KMS-11 (cell line): ENCODE measurements at regions not wholly inside any gene's neighbourhood (a gene's known extent, or its start where the extent isn't known, plus 50 kb on each side); places are given as distances from the start of the nearest gene placed in this dataset.

Experiments used
- H2AFZ ChIP-seq: fragments of 200-600 bp; sonication (generic); 2 replicates; pipeline ENCODE4 v1.6.1; 2016; ENCODE audit warnings: antibody characterized with exemption, mixed run types, low read depth
- H3K27ac ChIP-seq: fragments of 200-600 bp; sonication (generic); 2 replicates; pipeline ENCODE4 v1.6.1; 2016; ENCODE audit warnings: mild to moderate bottlenecking, mixed run types
- H3K27me3 ChIP-seq: fragments of 200-600 bp; sonication (generic); 2 replicates; pipeline ENCODE4 v1.6.1; 2017; ENCODE audit warnings: mild to moderate bottlenecking, low read depth, mixed run types, moderate library complexity; ENCODE audit not compliant: insufficient read depth
- H3K36me3 ChIP-seq: fragments of 200-600 bp; sonication (generic); 2 replicates; pipeline ENCODE4 v1.6.1; 2017; ENCODE audit warnings: mild to moderate bottlenecking, mixed run types; ENCODE audit not compliant: insufficient read depth
- H3K4me1 ChIP-seq: fragments of 200-600 bp; sonication (generic); 2 replicates; pipeline ENCODE4 v1.6.1; 2016; ENCODE audit warnings: mild to moderate bottlenecking, low read depth, mixed run types; ENCODE audit not compliant: poor library complexity, severe bottlenecking
- H3K4me2 ChIP-seq: fragments of 200-600 bp; sonication (generic); 2 replicates; pipeline ENCODE4 v1.7.0; 2016; ENCODE audit warnings: mild to moderate bottlenecking, mixed run types
- H3K4me3 ChIP-seq: fragments of 200-600 bp; sonication (generic); IDR thresholded peaks from 2 replicates; pipeline ENCODE4 v1.6.1; 2017; ENCODE audit warnings: low read depth, low read length, mixed read lengths; ENCODE audit not compliant: insufficient read depth
- H3K79me2 ChIP-seq: fragments of 200-600 bp; sonication (generic); 2 replicates; pipeline ENCODE4 v1.6.1; 2016; ENCODE audit warnings: low read depth, mixed run types; ENCODE audit not compliant: insufficient read depth
- H3K9ac ChIP-seq: fragments of 200-600 bp; sonication (generic); 2 replicates; pipeline ENCODE4 v1.6.1; 2016; ENCODE audit warnings: mild to moderate bottlenecking, mixed run types
- H4K20me1 ChIP-seq: fragments of 200-600 bp; sonication (generic); 2 replicates; pipeline ENCODE4 v1.6.1; 2016; ENCODE audit warnings: mild to moderate bottlenecking, mixed run types; ENCODE audit not compliant: insufficient read depth
- TF ChIP-seq, protein P1 (sequence below): fragments of 200-600 bp; sonication (generic); conservative IDR thresholded peaks from 2 replicates; pipeline ENCODE4 v1.6.1; 2017; ENCODE audit warnings: low read depth, mild to moderate bottlenecking, antibody characterized with exemption, low read length, moderate library complexity, mixed read lengths

DNA sequence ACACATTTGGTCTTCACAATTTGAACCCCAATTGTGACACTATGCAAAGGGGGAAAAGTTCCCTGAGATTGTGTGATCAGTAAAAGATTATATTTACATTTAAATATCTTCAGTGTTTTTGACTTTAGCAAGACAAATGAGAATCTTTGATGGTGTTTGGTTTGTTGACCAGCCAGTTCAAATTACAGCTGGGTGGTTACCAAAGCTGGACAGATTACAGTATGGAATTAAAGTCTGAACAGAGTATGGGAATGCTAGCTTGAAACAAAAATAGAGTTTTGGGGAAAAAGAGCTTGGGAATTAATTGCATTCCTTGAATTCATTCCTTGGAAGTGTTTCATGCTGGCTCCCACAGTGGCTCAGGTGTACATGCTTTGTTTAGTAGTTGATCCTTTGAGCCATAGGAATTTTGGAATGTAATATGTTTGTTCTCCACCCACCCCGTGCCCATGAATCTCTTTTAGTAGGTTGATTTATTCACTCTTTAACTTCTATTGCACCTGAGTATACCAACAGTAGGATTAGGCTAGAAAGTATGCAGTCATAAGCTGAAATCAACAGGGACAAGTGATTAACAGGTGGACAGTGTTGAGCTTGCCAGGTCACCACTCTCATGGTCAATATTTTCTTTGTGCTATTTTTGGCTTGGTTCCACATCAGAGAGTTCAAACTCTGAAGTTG lies 81.1 kb upstream of the HELT start:
- peaks cover 14% of the 10 kb centered on the region for H3K4me1 ChIP-seq
- H4K20me1 ChIP-seq: no peaks in the 10 kb centered on the region
- no peak overlapping the region for H3K9ac ChIP-seq
- no peak overlapping the region for H3K4me3 ChIP-seq
- no peak overlapping the region for H3K27ac ChIP-seq
- H3K79me2 ChIP-seq: no peaks in the 10 kb centered on the region
- no peak overlapping the region for H2AFZ ChIP-seq
- H3K36me3 ChIP-seq: no peaks in the 10 kb centered on the region
- H3K27me3 ChIP-seq: no peaks in the 10 kb centered on the region
- TF ChIP-seq, protein P1, sequence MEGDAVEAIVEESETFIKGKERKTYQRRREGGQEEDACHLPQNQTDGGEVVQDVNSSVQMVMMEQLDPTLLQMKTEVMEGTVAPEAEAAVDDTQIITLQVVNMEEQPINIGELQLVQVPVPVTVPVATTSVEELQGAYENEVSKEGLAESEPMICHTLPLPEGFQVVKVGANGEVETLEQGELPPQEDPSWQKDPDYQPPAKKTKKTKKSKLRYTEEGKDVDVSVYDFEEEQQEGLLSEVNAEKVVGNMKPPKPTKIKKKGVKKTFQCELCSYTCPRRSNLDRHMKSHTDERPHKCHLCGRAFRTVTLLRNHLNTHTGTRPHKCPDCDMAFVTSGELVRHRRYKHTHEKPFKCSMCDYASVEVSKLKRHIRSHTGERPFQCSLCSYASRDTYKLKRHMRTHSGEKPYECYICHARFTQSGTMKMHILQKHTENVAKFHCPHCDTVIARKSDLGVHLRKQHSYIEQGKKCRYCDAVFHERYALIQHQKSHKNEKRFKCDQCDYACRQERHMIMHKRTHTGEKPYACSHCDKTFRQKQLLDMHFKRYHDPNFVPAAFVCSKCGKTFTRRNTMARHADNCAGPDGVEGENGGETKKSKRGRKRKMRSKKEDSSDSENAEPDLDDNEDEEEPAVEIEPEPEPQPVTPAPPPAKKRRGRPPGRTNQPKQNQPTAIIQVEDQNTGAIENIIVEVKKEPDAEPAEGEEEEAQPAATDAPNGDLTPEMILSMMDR: no peak
- no peak overlapping the region for H3K4me2 ChIP-seq

DNA sequence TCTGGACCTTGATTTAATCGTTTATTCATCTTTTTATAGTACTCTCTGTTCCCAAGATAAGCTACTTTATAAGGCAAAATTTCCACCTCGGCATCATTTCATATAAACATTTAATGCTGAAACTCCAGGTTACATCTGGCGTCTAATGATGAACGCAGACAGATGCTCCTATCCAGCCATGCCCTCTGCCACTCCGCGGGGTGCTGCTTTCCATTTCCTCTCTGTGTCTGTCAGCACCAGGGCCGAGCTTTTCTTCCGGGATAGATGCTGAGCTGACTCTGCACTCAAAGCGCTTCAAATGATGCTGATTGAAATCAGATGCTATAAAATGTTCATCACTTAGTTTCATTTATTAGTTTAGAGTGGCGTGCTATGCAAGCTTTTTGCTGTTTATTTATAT lies 80.5 kb upstream of the HELT start:
- H3K4me1 ChIP-seq: peaks cover 14% of the 10 kb centered on the region
- H3K79me2 ChIP-seq: no peaks in the 10 kb centered on the region
- no peak overlapping the region for H3K4me3 ChIP-seq
- no peaks in the 10 kb centered on the region for H3K36me3 ChIP-seq
- H3K9ac ChIP-seq: no peak overlapping the region
- no peak overlapping the region for H3K4me2 ChIP-seq
- H3K27me3 ChIP-seq: no peaks in the 10 kb centered on the region
- H4K20me1 ChIP-seq: no peaks in the 10 kb centered on the region
- H2AFZ ChIP-seq: no peak overlapping the region
- TF ChIP-seq, protein P1: no peak
- H3K27ac ChIP-seq: no peak overlapping the region

DNA sequence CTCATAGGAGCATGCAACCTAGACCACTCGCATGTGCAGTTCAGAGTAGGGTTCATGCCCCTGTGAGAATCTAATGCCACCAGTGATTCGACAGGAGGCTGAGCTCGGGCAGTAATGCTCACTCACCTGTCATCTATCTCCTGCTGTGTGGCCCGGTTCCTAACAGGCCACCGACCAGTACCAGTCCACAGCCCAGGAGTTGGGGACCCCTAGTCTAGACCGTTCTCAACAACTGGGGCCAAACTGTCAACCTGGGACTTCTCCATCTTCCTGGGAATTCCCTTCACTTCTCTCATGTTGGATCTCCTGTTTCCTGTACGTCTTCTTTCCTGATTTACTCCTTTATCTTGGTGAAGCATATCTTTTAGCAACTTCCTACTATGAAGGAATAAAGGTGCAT lies 79.4 kb upstream of the HELT start:
- TF ChIP-seq, protein P1: no peak
- Histone ChIP-seq H3K4me3 (no peak overlapping the region), H3K27ac (no peak overlapping the region)

DNA sequence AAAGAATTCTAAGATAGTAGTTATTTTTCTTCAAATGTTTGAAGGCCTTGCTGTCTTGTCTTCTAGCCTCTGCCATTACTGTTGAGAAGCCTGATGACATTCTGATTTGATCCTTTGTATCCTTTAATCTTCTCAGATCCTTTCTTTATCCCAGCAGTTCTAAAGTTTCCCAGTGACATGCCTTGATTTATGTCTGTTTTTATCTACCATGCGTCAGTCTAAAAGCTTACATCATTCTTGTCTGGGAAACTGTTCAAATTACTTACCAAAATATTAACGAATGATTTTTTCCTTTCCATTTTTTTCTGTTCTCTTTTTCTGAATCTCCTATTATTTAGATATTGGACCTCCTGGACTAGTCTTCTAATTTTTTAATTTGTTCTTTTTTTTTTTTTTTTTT lies 78.3 kb upstream of the HELT start:
- no peaks in the 10 kb centered on the region for H3K4me1 ChIP-seq
- H3K27ac ChIP-seq: no peak overlapping the region
- H3K36me3 ChIP-seq: no peaks in the 10 kb centered on the region
- no peaks in the 10 kb centered on the region for H3K79me2 ChIP-seq
- no peaks in the 10 kb centered on the region for H3K27me3 ChIP-seq
- no peak overlapping the region for H3K9ac ChIP-seq
- H4K20me1 ChIP-seq: no peaks in the 10 kb centered on the region
- H2AFZ ChIP-seq: no peak overlapping the region
- H3K4me2 ChIP-seq: no peak overlapping the region
- H3K4me3 ChIP-seq: no peak overlapping the region
- TF ChIP-seq, protein P1: no peak

More for the DNA sequence above, 79.4 kb upstream of the HELT start:
- Histone ChIP-seq H3K9ac (no peak overlapping the region), H4K20me1 (no peaks in the 10 kb centered on the region), H3K27me3 (no peaks in the 10 kb centered on the region), H3K4me2 (no peak overlapping the region), H2AFZ (no peak overlapping the region), H3K4me1 (peaks cover 7% of the 10 kb centered on the region), H3K79me2 (no peaks in the 10 kb centered on the region), H3K36me3 (no peaks in the 10 kb centered on the region)
